Activated naive CD8-positive, alpha-beta T cell treated with anti-CD3 and anti-CD28 coated beads, Interleukin-2, amount 10 ng/mL, durations not matched to agents 7 days and 5 days (primary cell): ENCODE measurements at regions not wholly inside any gene's neighbourhood (a gene's known extent, or its start where the extent isn't known, plus 50 kb on each side); places are given as distances from the start of the nearest gene placed in this dataset.
"Not testable (repeated sequence)": the region's sequence is repeated elsewhere in the genome, so short reads cannot be mapped to it uniquely, and the experiment has no call there.

ENCODE experiments used
- ATAC-seq: fragments of 150-1000 bp; cut with Tn5 transposase; one replicate; pipeline ENCODE4 v1.10.0; 2021; ENCODE audit warnings: low read depth, moderate library complexity
- POLR2A ChIA-PET: fragments of 350-600 bp; sonication (Branson Sonifier 250); formaldehyde crosslinking; loops from one replicate; lab custom pipeline; 2021; ENCODE audit warnings: antibody characterized with exemption; lab: Charles Lee
- DNase-seq: peaks from one replicate; pipeline ENCODE4 v3.0.0; 2021
- H3K27ac Mint-ChIP-seq: one replicate; pipeline ENCODE4 v1.8.0; 2022; ENCODE audit warnings: mild to moderate bottlenecking, mixed read lengths
- H3K27me3 Mint-ChIP-seq: one replicate; pipeline ENCODE4 v1.8.0; 2022; ENCODE audit warnings: mild to moderate bottlenecking, moderate library complexity, mixed read lengths
- H3K36me3 Mint-ChIP-seq: one replicate; pipeline ENCODE4 v1.8.0; 2021; ENCODE audit warnings: mild to moderate bottlenecking, mixed read lengths
- H3K4me1 Mint-ChIP-seq: one replicate; pipeline ENCODE4 v1.8.0; 2021; ENCODE audit warnings: mixed read lengths
- H3K4me3 Mint-ChIP-seq: one replicate; pipeline ENCODE4 v1.8.0; 2022; ENCODE audit warnings: mild to moderate bottlenecking, moderate library complexity, mixed read lengths
- H3K9me3 Mint-ChIP-seq: one replicate; pipeline ENCODE4 v1.8.0; 2021; ENCODE audit warnings: mixed read lengths

- no peak for ATAC-seq
- no peak overlapping the region for H3K4me3 Mint-ChIP-seq
- no peak for DNase-seq
- H3K9me3 Mint-ChIP-seq: peaks cover 2% of the 10 kb centered on the region
- POLR2A ChIA-PET: no interaction called here
- H3K27me3 Mint-ChIP-seq: no peaks in the 10 kb centered on the region
- no peaks in the 10 kb centered on the region for H3K4me1 Mint-ChIP-seq
- no peak overlapping the region for H3K27ac Mint-ChIP-seq
- H3K36me3 Mint-ChIP-seq: no peaks in the 10 kb centered on the region
These were observed 83.8 kb upstream of the BCHE start for GRCh38 chr3:165920984-165921383.

GRCh38 chr3:165919284-165919683, 82.1 kb upstream of the BCHE start:
- ATAC-seq (no peak), DNase-seq (no peak)
- no peak overlapping the region for H3K27ac Mint-ChIP-seq
- H3K9me3 Mint-ChIP-seq: peaks cover 4% of the 10 kb centered on the region
- H3K4me1 Mint-ChIP-seq: no peaks in the 10 kb centered on the region
- POLR2A ChIA-PET: no interaction called here
- no peak overlapping the region for H3K4me3 Mint-ChIP-seq
- no peaks in the 10 kb centered on the region for H3K27me3 Mint-ChIP-seq
- H3K36me3 Mint-ChIP-seq: no peaks in the 10 kb centered on the region

- ATAC-seq: no peak
- Mint-ChIP-seq H3K9me3 (peaks cover 4% of the 10 kb centered on the region), H3K27ac (no peak overlapping the region), H3K4me1 (no peaks in the 10 kb centered on the region), H3K27me3 (no peaks in the 10 kb centered on the region), H3K4me3 (no peak overlapping the region), H3K36me3 (no peaks in the 10 kb centered on the region)
- DNase-seq: no peak
- POLR2A ChIA-PET: no interaction called here
These were observed 81.4 kb upstream of the BCHE start for GRCh38 chr3:165918657-165918979.

- DNase-seq, H3K27ac Mint-ChIP-seq, H3K27me3 Mint-ChIP-seq, ATAC-seq, H3K36me3 Mint-ChIP-seq, H3K9me3 Mint-ChIP-seq, H3K4me3 Mint-ChIP-seq, POLR2A ChIA-PET, H3K4me1 Mint-ChIP-seq: not testable (repeated sequence)
These were observed 80.9 kb upstream of the BCHE start for GRCh38 chr3:165917938-165918656.

- H3K27ac Mint-ChIP-seq, POLR2A ChIA-PET, H3K4me3 Mint-ChIP-seq, H3K27me3 Mint-ChIP-seq, H3K36me3 Mint-ChIP-seq, ATAC-seq, DNase-seq, H3K4me1 Mint-ChIP-seq, H3K9me3 Mint-ChIP-seq: not testable (repeated sequence)
These were observed 77.9 kb upstream of the BCHE start for GRCh38 chr3:165915104-165915503.

GRCh38 chr3:165903885-165904630, 66.8 kb upstream of the BCHE start:
- Mint-ChIP-seq H3K36me3 (no peaks in the 10 kb centered on the region), H3K9me3 (peaks cover 5% of the 10 kb centered on the region), H3K4me1 (no peaks in the 10 kb centered on the region), H3K4me3 (no peak overlapping the region), H3K27me3 (no peaks in the 10 kb centered on the region), H3K27ac (no peak overlapping the region)
- ATAC-seq (no peak), DNase-seq (no peak)
- POLR2A ChIA-PET: no interaction called here

- POLR2A ChIA-PET: no interaction called here
- no peak overlapping the region for H3K4me3 Mint-ChIP-seq
- no peaks in the 10 kb centered on the region for H3K4me1 Mint-ChIP-seq
- no peaks in the 10 kb centered on the region for H3K27me3 Mint-ChIP-seq
- H3K27ac Mint-ChIP-seq: no peak overlapping the region
- H3K36me3 Mint-ChIP-seq: no peaks in the 10 kb centered on the region
- H3K9me3 Mint-ChIP-seq: peaks cover 5% of the 10 kb centered on the region
- ATAC-seq (no peak), DNase-seq (no peak)
These were observed 61.8 kb upstream of the BCHE start for GRCh38 chr3:165899066-165899465.

- DNase-seq: no peak
- Mint-ChIP-seq H3K36me3 (no peaks in the 10 kb centered on the region), H3K27me3 (no peaks in the 10 kb centered on the region), H3K27ac (no peak overlapping the region), H3K4me3 (no peak overlapping the region), H3K9me3 (no peaks in the 10 kb centered on the region), H3K4me1 (no peaks in the 10 kb centered on the region)
- POLR2A ChIA-PET: no interaction called here
- no peak for ATAC-seq
These were observed 59.9 kb upstream of the BCHE start for GRCh38 chr3:165897137-165897536.

- no peaks in the 10 kb centered on the region for H3K4me1 Mint-ChIP-seq
- no peak overlapping the region for H3K4me3 Mint-ChIP-seq
- H3K27ac Mint-ChIP-seq: no peak overlapping the region
- H3K9me3 Mint-ChIP-seq: no peaks in the 10 kb centered on the region
- no peak for ATAC-seq
- no peak for DNase-seq
- POLR2A ChIA-PET: no interaction called here
- no peaks in the 10 kb centered on the region for H3K27me3 Mint-ChIP-seq
- no peaks in the 10 kb centered on the region for H3K36me3 Mint-ChIP-seq
These were observed 58.7 kb upstream of the BCHE start for GRCh38 chr3:165895919-165896318.

- Mint-ChIP-seq H3K27ac (no peak overlapping the region), H3K9me3 (no peaks in the 10 kb centered on the region), H3K4me1 (no peaks in the 10 kb centered on the region), H3K4me3 (no peak overlapping the region), H3K36me3 (no peaks in the 10 kb centered on the region), H3K27me3 (no peaks in the 10 kb centered on the region)
- ATAC-seq (no peak), DNase-seq (no peak)
- POLR2A ChIA-PET: no interaction called here
These were observed 55.3 kb upstream of the BCHE start for GRCh38 chr3:165892565-165892964.
